GM12878 (cell line): ENCODE measurements at regions not wholly inside any gene's neighbourhood (a gene's known extent, or its start where the extent isn't known, plus 50 kb on each side); places are given as distances from the start of the nearest gene placed in this dataset.

Experiments used
- ASH2L ChIP-seq: fragments of 300-600, 200-600 bp; sonication (generic); IDR thresholded peaks from 2 replicates; pipeline ENCODE4 v1.6.1; 2017; ENCODE audit warnings: low read depth, mild to moderate bottlenecking, borderline replicate concordance
- CREB1 ChIP-seq: IDR thresholded peaks from 2 replicates; pipeline ENCODE4 v1.6.1; 2012; ENCODE audit warnings: low read depth, mild to moderate bottlenecking, inconsistent platforms
- CTCF ChIP-seq, 3 experiments: IDR thresholded peaks in 2 of 3; conservative IDR thresholded peaks in 1 of 3; 2 replicates each; pipeline ENCODE4 v1.5.1; 2011; ENCODE audit warnings: low read depth in 3 of 3, low read length in 3 of 3, mild to moderate bottlenecking in 3 of 3, control low read depth in 2 of 3, moderate library complexity in 2 of 3, inconsistent platforms in 1 of 3, mixed read lengths in 1 of 3; ENCODE audit not compliant: control insufficient read depth in 2 of 3, insufficient read depth in 1 of 3; ENCODE audit errors: extremely low read depth in 1 of 3
- HCFC1 ChIP-seq: fragments of 150-350 bp; IDR thresholded peaks from 2 replicates; pipeline ENCODE4 v1.6.1; 2014; ENCODE audit warnings: low read length
- KLF5 ChIP-seq: fragments of 450-650 bp; IDR thresholded peaks from 2 replicates; pipeline ENCODE4 v1.6.1; 2014; ENCODE audit warnings: mild to moderate bottlenecking; ENCODE audit not compliant: partially characterized antibody
- RELA ChIP-seq: fragments of 450-650 bp; IDR thresholded peaks from 2 replicates; pipeline ENCODE4 v1.8.0; 2014; ENCODE audit warnings: borderline replicate concordance; ENCODE audit not compliant: partially characterized antibody
- SIN3A ChIP-seq: IDR thresholded peaks from 2 replicates; pipeline ENCODE4 v1.6.1; 2012; ENCODE audit warnings: low read depth, low read length, improper control_type of control experiment
- SREBF1 ChIP-seq: IDR thresholded peaks from 2 replicates; pipeline ENCODE4 v1.6.1; 2012; ENCODE audit warnings: mild to moderate bottlenecking, low read length
- YY1 ChIP-seq: IDR thresholded peaks from 2 replicates; pipeline ENCODE4 v1.6.1; 2011; ENCODE audit warnings: low read depth, mild to moderate bottlenecking, low read length

GRCh38 chr18:70499218-70499691 is 210.4 kb downstream of the SOCS6 start:
- TF ChIP-seq ASH2L = no peak
- TF ChIP-seq CTCF (IDR thresholded peaks at IDR 0.05 in 2 of 3, conservative IDR thresholded peaks at IDR 0.05 in 1 of 3; ENCODE audit: control insufficient read depth in 2 of 3, extremely low read depth in 1 of 3, insufficient read depth in 1 of 3, low read depth in 3 of 3, low read length in 3 of 3) = no peak
- no peak for TF ChIP-seq SREBF1
- no peak for TF ChIP-seq KLF5
- no peak for TF ChIP-seq SIN3A
- TF ChIP-seq YY1 = no peak
- TF ChIP-seq CREB1 = no peak
- no peak for TF ChIP-seq RELA
- no peak for TF ChIP-seq HCFC1
